GM12875 (cell line): ENCODE measurements at regions not wholly inside any gene's neighbourhood (a gene's known extent, or its start where the extent isn't known, plus 50 kb on each side); places are given as distances from the start of the nearest gene placed in this dataset.
"Not testable (repeated sequence)": the region's sequence is repeated elsewhere in the genome, so short reads cannot be mapped to it uniquely, and the experiment has no call there.

Experiments used
- H3K4me3 ChIP-seq: one replicate; pipeline ENCODE4 v1.5.1; 2011; ENCODE audit warnings: low read depth, low read length, control low read depth
- TF ChIP-seq, protein P1 (sequence below): IDR thresholded peaks from 2 replicates; pipeline ENCODE4 v1.5.1; 2011; ENCODE audit warnings: low read depth, mild to moderate bottlenecking, control low read depth, inconsistent platforms, low read length, moderate library complexity, borderline replicate concordance; ENCODE audit not compliant: insufficient read depth

DNA sequence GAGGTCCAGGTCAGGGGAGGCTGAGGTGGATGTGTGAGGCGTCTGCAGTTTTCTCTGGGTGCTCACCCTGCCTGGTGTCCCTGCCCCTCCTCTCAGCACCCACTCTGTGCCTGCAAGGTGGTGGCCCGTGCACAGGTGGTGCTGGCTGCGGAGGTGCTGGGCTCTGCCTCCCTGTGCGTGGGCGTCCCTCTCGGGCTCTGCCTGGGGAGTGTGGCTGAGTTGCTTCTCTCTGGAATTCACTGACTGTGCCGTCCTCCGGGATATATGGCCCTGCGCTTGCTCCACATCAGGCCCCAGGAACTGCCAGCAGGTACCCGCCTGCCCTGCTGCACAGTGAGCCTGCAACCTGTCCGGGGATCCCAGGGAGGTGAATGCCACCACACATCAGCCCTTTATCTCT lies 379.1 kb downstream of the TMEM121 start:
- H3K4me3 ChIP-seq, result no peak overlapping the region
- TF ChIP-seq, protein P1, sequence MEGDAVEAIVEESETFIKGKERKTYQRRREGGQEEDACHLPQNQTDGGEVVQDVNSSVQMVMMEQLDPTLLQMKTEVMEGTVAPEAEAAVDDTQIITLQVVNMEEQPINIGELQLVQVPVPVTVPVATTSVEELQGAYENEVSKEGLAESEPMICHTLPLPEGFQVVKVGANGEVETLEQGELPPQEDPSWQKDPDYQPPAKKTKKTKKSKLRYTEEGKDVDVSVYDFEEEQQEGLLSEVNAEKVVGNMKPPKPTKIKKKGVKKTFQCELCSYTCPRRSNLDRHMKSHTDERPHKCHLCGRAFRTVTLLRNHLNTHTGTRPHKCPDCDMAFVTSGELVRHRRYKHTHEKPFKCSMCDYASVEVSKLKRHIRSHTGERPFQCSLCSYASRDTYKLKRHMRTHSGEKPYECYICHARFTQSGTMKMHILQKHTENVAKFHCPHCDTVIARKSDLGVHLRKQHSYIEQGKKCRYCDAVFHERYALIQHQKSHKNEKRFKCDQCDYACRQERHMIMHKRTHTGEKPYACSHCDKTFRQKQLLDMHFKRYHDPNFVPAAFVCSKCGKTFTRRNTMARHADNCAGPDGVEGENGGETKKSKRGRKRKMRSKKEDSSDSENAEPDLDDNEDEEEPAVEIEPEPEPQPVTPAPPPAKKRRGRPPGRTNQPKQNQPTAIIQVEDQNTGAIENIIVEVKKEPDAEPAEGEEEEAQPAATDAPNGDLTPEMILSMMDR, result no peak

DNA sequence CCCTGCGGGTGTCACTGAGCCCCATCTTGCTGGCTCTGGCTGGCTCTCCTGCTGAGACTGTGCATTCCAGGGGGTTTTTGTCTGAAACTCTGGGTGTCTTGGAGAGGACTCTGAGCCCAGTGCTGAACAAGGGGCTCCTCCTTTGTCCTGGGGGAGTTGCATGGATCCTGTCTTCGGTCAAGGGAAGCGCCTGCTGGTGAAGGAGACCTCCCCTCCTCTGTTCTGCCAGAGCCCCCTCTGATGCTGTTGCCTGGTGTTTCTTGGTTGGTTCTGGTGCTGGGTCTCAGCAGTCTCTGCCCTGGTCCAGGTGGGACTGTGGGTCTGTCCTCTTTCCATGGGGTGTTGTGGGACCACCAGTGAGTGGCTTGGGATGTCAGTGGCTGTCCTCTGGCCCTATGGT lies 380.9 kb downstream of the TMEM121 start:
- TF ChIP-seq, protein P1, result no peak
- no peak overlapping the region for H3K4me3 ChIP-seq

DNA sequence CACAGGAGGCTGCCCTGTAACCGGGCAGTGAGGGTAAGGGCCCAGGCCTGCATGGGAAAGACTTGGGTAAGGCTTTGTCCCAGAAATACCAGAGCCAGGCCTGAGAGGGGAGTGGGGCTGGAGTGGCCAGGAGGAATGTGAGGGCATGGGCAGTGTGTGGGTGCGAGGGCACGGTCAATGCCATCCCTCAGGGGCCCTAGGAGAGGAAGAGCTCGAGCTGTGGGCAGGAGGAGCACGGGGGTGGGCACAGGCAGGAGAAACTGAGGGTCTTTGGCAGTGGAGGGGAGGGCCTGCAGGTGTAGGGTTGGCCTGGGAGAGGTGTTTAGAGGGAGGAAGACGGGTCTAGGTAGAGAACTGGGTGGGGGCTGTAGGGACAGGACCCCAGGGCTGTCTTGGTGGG lies 381.6 kb downstream of the TMEM121 start:
- TF ChIP-seq, protein P1, result no peak
- H3K4me3 ChIP-seq, result peak overlapping the region; percentile 31

DNA sequence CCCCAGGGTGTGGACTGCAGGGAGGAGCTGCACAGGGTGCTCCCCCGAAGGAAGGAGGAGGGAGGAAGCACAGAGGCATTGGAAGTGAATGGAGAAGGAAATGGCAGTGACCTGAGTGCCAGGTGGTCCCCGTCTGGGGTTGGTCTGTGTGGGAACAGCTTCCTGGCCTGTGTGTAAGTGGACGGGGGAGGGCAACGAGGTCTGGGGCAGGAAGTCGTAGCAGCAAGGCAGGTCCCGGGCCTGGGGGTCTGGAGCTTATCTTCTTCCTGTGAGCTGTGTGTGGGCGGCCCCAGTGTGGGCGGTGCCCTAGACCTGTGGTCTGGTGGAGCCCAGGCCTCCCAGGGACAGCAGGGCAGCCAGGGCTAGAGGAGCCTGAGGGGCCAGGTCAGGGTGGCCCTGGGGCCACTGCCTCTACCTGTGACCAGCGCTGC lies 382.1 kb downstream of the TMEM121 start:
- TF ChIP-seq, protein P1, result no peak
- peak overlapping the region; percentile 31 for H3K4me3 ChIP-seq

DNA sequence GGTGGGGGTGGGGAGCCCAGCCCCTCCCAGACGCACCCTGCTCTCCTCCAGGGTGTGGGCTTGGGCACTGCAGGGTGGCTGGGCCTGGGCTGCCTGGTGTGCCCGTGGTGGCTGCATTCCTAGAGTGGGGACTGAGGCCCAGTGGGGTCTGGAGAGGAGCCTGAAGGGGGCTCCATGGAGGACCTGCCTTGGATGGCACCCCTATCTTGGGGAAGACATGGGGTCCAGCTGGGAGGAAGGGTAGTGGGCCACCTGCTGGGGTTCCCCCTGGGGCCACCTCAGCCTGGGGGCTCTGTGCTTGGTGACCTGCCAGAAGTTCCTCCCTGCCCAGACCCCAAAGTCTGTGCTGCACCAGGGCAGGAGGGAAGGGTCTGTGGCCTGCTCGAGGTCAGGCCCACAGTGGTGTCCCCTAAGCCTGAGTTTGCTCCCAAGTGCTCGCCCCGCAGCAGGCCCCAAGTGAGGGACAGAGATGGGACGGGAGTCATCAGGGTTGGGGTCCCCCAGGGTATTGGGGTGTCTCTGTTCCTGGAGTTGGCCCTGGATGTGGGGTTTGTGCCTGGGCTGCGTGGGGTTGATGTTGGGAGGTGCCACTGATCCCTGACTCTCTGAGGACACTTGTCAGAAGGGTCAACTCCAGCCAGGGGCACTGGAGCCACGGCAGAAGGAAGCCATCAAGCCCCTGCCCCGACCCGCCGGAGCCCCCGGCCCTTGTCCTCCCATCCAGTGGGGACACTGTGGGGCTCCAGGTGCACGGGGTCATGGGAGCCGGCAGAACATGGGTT lies 382.9 kb downstream of the TMEM121 start:
- H3K4me3 ChIP-seq, result no peak overlapping the region
- TF ChIP-seq, protein P1, result no peak

DNA sequence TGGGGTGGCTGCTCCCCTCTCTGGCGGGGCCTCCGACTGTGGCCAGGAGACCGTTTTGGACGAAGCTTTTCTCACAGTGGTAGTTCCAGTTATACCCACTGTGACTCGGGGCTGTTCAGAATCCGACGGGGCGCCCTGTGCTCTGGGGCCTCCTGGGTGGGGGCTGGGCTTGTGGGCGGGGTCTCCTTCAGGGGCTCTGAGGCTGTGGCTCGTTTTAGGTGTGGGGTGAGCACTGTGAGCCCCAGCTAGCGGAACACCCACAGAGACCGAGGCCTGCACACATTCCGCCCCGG lies 383.4 kb downstream of the TMEM121 start:
- not testable (repeated sequence) for H3K4me3 ChIP-seq

DNA sequence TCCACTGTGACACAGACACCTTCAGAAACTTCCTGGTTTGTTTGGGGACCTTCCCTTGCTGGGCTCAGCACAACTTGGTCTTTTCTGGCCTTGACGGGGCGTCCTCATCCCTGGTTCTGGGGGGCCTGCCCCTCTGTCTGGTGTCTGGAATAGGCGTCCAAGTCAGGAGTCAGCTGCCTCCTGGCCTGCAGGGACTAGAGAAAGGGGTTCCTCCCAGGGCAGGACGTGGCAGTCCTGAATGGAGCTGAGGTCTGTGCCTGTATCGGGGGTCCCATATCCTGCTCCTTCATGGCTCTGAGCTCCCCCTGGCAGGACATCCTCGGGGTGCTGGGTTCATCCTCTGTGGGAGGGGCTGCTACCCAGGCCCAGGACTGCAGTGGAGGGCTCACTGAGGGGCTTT lies 384.0 kb downstream of the TMEM121 start:
- TF ChIP-seq, protein P1, result no peak

More for the DNA sequence above, 384.0 kb downstream of the TMEM121 start:
- H3K4me3 ChIP-seq, result no peak overlapping the region
